ENCODE measurements at regions not wholly inside any gene's neighbourhood (a gene's known extent, or its start where the extent isn't known, plus 50 kb on each side); places are given as distances from the start of the nearest gene placed in this dataset.
"Not testable (repeated sequence)": the region's sequence is repeated elsewhere in the genome, so short reads cannot be mapped to it uniquely, and the experiment has no call there.

- H3K4me3 Mint-ChIP-seq: no peak overlapping the region
- ATAC-seq: no peak
Measured at GRCh38 chr6:12635375-12635774, 81.2 kb upstream of the PHACTR1 start.

GRCh38 chr6:12635813-12636212, 80.8 kb upstream of the PHACTR1 start:
- Mint-ChIP-seq H3K27me3 (ENCODE audit: low read depth) (peaks cover 33% of the 10 kb centered on the region), H3K9me3 (peaks cover 3% of the 10 kb centered on the region), H3K4me3 (no peak overlapping the region), H3K4me1 (ENCODE audit: low read depth) (peaks cover 5% of the 10 kb centered on the region), H3K36me3 (ENCODE audit: insufficient read depth) (no peaks in the 10 kb centered on the region)
- DNase-seq: no peak
- ATAC-seq: no peak

More at GRCh38 chr6:12635375-12635774, 81.2 kb upstream of the PHACTR1 start:
- Mint-ChIP-seq H3K27me3 (ENCODE audit: low read depth) (peaks cover 33% of the 10 kb centered on the region), H3K36me3 (ENCODE audit: insufficient read depth) (no peaks in the 10 kb centered on the region), H3K4me1 (ENCODE audit: low read depth) (peaks cover 5% of the 10 kb centered on the region), H3K9me3 (peaks cover 3% of the 10 kb centered on the region)
- no peak for DNase-seq

GRCh38 chr6:12636336-12636735, 80.2 kb upstream of the PHACTR1 start:
- DNase-seq: no peak
- ATAC-seq: no peak
- H3K27me3 Mint-ChIP-seq (ENCODE audit: low read depth): peaks cover 33% of the 10 kb centered on the region
- H3K36me3 Mint-ChIP-seq (ENCODE audit: insufficient read depth): no peaks in the 10 kb centered on the region
- H3K9me3 Mint-ChIP-seq: peaks cover 3% of the 10 kb centered on the region
- no peak overlapping the region for H3K4me3 Mint-ChIP-seq
- H3K4me1 Mint-ChIP-seq (ENCODE audit: low read depth): peaks cover 5% of the 10 kb centered on the region

- Mint-ChIP-seq H3K36me3 (ENCODE audit: insufficient read depth) (no peaks in the 10 kb centered on the region), H3K9me3 (peaks cover 3% of the 10 kb centered on the region), H3K4me1 (ENCODE audit: low read depth) (peaks cover 5% of the 10 kb centered on the region), H3K4me3 (no peak overlapping the region), H3K27me3 (ENCODE audit: low read depth) (peaks cover 33% of the 10 kb centered on the region)
- ATAC-seq (peak; percentile 50 to 67), DNase-seq (no peak)
Measured at GRCh38 chr6:12637960-12638641, 78.5 kb upstream of the PHACTR1 start.

- Mint-ChIP-seq H3K27me3 (ENCODE audit: low read depth) (peaks cover 16% of the 10 kb centered on the region), H3K4me3 (no peak overlapping the region), H3K4me1 (ENCODE audit: low read depth) (peaks cover 5% of the 10 kb centered on the region), H3K9me3 (peaks cover 3% of the 10 kb centered on the region), H3K36me3 (ENCODE audit: insufficient read depth) (no peaks in the 10 kb centered on the region)
- ATAC-seq (no peak), DNase-seq (no peak)
Measured at GRCh38 chr6:12640438-12640837, 76.1 kb upstream of the PHACTR1 start.

GRCh38 chr6:12641785-12642184, 74.8 kb upstream of the PHACTR1 start:
- H3K9me3 Mint-ChIP-seq; H3K27me3 Mint-ChIP-seq (ENCODE audit: low read depth); ATAC-seq; H3K36me3 Mint-ChIP-seq (ENCODE audit: insufficient read depth); H3K4me3 Mint-ChIP-seq; H3K4me1 Mint-ChIP-seq (ENCODE audit: low read depth); DNase-seq: not testable (repeated sequence)

- no peak for DNase-seq
- no peak for ATAC-seq
- Mint-ChIP-seq H3K4me3 (no peak overlapping the region), H3K4me1 (ENCODE audit: low read depth) (no peaks in the 10 kb centered on the region), H3K9me3 (no peaks in the 10 kb centered on the region), H3K27me3 (ENCODE audit: low read depth) (peaks cover 4% of the 10 kb centered on the region), H3K36me3 (ENCODE audit: insufficient read depth) (no peaks in the 10 kb centered on the region)
Measured at GRCh38 chr6:12645941-12646340, 70.6 kb upstream of the PHACTR1 start.

- DNase-seq (no peak), ATAC-seq (no peak)
- Mint-ChIP-seq H3K4me1 (ENCODE audit: low read depth) (no peaks in the 10 kb centered on the region), H3K27me3 (ENCODE audit: low read depth) (peaks cover 3% of the 10 kb centered on the region), H3K36me3 (ENCODE audit: insufficient read depth) (no peaks in the 10 kb centered on the region), H3K4me3 (no peak overlapping the region), H3K9me3 (no peaks in the 10 kb centered on the region)
Measured at GRCh38 chr6:12648171-12648570, 68.4 kb upstream of the PHACTR1 start.

- no peaks in the 10 kb centered on the region for H3K9me3 Mint-ChIP-seq
- peaks cover 3% of the 10 kb centered on the region for H3K27me3 Mint-ChIP-seq (ENCODE audit: low read depth)
- no peak for ATAC-seq
- DNase-seq: no peak
- H3K36me3 Mint-ChIP-seq (ENCODE audit: insufficient read depth): no peaks in the 10 kb centered on the region
- no peak overlapping the region for H3K4me3 Mint-ChIP-seq
- H3K4me1 Mint-ChIP-seq (ENCODE audit: low read depth): no peaks in the 10 kb centered on the region
Measured at GRCh38 chr6:12649325-12649724, 67.2 kb upstream of the PHACTR1 start.

GRCh38 chr6:12653486-12653885, 63.1 kb upstream of the PHACTR1 start:
- Mint-ChIP-seq H3K9me3 (no peaks in the 10 kb centered on the region), H3K4me3 (no peak overlapping the region), H3K27me3 (ENCODE audit: low read depth) (no peaks in the 10 kb centered on the region), H3K36me3 (ENCODE audit: insufficient read depth) (no peaks in the 10 kb centered on the region), H3K4me1 (ENCODE audit: low read depth) (peaks cover 5% of the 10 kb centered on the region)
- no peak for DNase-seq
- no peak for ATAC-seq

GRCh38 chr6:12654107-12654506, 62.5 kb upstream of the PHACTR1 start:
- H3K36me3 Mint-ChIP-seq (ENCODE audit: insufficient read depth): no peaks in the 10 kb centered on the region
- no peak for DNase-seq
- H3K4me3 Mint-ChIP-seq: no peak overlapping the region
- no peaks in the 10 kb centered on the region for H3K9me3 Mint-ChIP-seq
- ATAC-seq: no peak
- no peaks in the 10 kb centered on the region for H3K27me3 Mint-ChIP-seq (ENCODE audit: low read depth)
- H3K4me1 Mint-ChIP-seq (ENCODE audit: low read depth): peaks cover 5% of the 10 kb centered on the region

GRCh38 chr6:12654514-12654913, 62.1 kb upstream of the PHACTR1 start:
- Mint-ChIP-seq H3K27me3 (ENCODE audit: low read depth) (no peaks in the 10 kb centered on the region), H3K36me3 (ENCODE audit: insufficient read depth) (no peaks in the 10 kb centered on the region), H3K4me1 (ENCODE audit: low read depth) (peaks cover 5% of the 10 kb centered on the region), H3K9me3 (no peaks in the 10 kb centered on the region), H3K4me3 (no peak overlapping the region)
- ATAC-seq (no peak), DNase-seq (no peak)

GRCh38 chr6:12656906-12657305, 59.7 kb upstream of the PHACTR1 start:
- Mint-ChIP-seq H3K4me1 (ENCODE audit: low read depth) (peaks cover 5% of the 10 kb centered on the region), H3K36me3 (ENCODE audit: insufficient read depth) (no peaks in the 10 kb centered on the region), H3K27me3 (ENCODE audit: low read depth) (peaks cover 7% of the 10 kb centered on the region), H3K4me3 (no peak overlapping the region), H3K9me3 (no peaks in the 10 kb centered on the region)
- no peak for ATAC-seq
- no peak for DNase-seq

GRCh38 chr6:12657884-12658283, 58.7 kb upstream of the PHACTR1 start:
- DNase-seq (no peak), ATAC-seq (no peak)
- peaks cover 7% of the 10 kb centered on the region for H3K27me3 Mint-ChIP-seq (ENCODE audit: low read depth)
- H3K9me3 Mint-ChIP-seq: no peaks in the 10 kb centered on the region
- no peaks in the 10 kb centered on the region for H3K36me3 Mint-ChIP-seq (ENCODE audit: insufficient read depth)
- H3K4me3 Mint-ChIP-seq: no peak overlapping the region
- peaks cover 5% of the 10 kb centered on the region for H3K4me1 Mint-ChIP-seq (ENCODE audit: low read depth)

GRCh38 chr6:12661432-12662089, 55.0 kb upstream of the PHACTR1 start:
- ATAC-seq: no peak
- no peak for DNase-seq
- no peaks in the 10 kb centered on the region for H3K4me1 Mint-ChIP-seq (ENCODE audit: low read depth)
- H3K27me3 Mint-ChIP-seq (ENCODE audit: low read depth): peaks cover 7% of the 10 kb centered on the region
- H3K4me3 Mint-ChIP-seq: no peak overlapping the region
- no peaks in the 10 kb centered on the region for H3K9me3 Mint-ChIP-seq
- no peaks in the 10 kb centered on the region for H3K36me3 Mint-ChIP-seq (ENCODE audit: insufficient read depth)
